GM04504 (cell line): ENCODE measurements at regions not wholly inside any gene's neighbourhood (a gene's known extent, or its start where the extent isn't known, plus 50 kb on each side); places are given as distances from the start of the nearest gene placed in this dataset.

Source experiments
- DNase-seq: peaks from one replicate; pipeline ENCODE4 v3.0.0-alpha.2; 2012; ENCODE audit warnings: low read depth

DNA sequence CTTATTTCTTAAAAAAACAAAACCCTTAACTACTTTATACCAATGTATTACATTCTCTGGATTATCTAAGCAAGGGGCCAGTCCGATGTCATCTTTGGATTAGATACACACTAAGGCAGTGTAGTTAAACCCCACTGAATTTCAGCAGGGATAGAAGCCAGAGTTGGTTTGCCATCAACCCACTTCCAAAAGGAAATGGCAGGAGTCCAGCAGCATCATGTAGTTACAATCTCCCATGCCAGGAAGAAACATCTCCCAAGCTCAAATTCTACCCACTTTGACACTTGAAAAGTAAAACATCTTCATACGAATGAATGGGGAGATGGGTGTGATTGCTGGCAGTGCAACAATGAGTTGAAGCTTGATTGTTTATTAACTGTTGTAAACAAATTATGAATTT, 203.5 kb upstream of the PLXNC1 start:
- DNase-seq, result no peak

DNA sequence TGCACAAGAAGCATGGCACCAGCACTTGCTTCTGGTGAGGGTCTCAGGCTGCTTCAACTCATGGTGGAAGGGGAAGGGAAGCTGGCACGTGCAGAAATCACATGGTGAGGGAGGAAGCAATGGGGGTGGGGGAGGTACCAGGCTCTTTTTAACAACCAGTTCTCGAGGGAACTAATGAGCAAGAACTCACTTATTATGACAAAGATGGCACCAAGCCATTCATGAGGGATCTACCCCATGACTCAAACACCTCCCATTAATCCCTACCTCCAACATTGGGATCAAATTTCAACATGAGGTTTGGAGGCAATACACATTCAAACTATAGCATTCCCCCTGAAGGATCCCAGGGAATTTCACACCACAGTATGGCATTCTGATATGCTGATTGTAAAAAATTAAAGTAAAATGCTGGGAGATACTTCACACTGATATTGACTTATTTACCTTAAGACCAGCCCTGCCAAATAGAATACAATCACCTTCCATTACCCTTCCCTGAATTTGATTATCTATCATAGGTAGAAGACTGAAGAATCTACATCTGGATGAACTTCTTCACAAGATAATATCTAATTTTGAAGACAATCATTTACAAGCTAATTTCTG, 201.7 kb upstream of the PLXNC1 start:
- peak; percentile 22 for DNase-seq

DNA sequence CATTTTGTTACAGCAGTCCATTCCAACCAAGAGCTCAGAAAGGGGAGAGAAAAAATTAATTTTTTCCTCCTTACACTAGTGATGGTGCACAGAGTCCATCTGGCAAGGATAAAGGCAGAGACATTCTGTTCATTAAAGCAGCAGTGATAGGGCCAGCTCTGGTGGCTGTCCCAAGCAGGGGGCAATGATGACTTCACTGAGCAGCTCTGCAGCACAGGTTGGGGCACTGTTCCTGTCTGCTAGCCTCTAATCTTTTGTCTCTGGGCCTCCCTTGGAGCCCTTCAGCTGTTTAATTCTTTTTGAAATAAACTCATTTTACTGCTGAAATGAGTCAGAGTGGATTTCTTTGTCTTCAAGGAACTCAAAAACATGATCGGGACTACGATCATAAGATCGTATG, 200.9 kb upstream of the PLXNC1 start:
- DNase-seq, result no peak

DNA sequence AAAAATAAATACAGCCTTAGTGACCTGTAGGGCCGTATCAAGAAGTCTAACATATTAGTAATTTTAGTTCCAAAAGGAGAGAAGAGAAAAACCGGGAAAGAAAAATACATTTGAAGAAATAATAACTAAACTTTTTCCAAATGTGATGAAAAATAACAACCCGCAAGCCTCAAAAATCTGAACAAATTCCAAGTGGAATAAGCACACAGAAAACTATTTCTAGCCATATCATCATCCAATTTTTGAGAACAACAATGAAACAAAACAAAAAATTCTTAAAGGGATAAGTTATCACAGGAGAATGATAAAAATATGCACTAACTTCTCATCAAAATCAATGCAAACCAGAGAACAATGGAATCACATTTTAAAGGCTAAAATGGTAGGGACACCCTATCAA, 198.1 kb upstream of the PLXNC1 start:
- DNase-seq, result no peak

DNA sequence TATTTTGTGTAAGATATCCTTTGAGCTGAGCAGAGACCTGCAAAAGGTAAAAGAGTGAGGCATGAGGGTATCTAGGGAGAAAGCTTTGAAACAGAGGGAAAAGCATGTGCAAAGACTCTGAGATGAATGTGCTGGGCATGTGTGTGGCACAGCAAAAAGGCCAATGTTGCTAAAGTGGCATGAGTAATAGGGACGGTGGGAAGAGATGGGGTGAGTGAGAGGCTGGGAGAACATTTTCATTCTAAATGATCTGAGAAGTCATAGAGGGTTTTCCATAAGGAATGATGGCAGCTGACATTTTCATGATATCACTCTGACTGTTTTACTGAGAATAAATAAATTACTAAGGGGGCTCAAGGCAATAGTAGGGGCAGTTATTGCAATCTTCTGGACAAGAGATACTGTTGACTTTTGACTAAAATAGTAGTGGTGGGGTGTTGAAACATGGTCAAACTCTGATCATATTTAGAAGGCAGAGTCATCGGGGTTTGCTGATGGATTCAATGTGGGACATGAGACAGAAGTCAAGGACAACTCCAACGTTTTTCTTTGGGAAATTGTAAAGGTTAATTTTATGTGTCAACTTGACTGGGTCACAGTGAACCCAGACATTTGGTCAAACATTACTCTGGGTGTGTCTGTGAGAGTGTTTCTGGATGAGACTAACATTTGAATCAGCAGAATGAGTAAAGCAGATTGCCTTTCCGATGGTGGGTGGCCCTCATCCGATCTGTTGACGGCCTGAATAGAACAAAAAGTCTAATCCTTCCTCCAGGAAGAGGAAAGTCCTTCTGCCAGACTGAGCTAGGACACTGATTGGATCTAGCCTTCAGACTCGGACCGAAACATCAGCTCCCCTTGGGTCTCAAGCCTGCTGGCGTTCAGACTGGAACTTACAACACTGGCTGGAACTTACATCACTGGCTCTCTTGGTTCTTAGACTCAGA, 193.9 kb upstream of the PLXNC1 start:
- DNase-seq, result no peak

DNA sequence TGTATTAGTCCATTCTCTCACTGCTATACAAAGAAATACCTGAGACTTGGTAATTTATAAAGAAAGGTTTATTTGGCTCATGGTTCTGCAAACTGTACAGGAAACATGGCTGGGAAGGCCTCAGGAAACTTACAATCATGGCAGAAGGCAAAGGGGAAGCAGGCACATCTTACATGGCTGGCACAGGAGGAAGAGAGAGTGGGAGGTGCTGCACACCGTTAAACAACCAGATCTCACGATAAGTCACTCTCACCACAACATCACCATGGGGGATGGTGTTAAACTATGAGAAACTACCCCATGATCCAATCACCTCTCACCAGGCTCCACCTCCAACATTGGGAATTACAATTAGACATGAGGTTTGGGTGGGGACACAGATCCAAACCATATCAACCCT, 191.8 kb upstream of the PLXNC1 start:
- DNase-seq, result no peak

DNA sequence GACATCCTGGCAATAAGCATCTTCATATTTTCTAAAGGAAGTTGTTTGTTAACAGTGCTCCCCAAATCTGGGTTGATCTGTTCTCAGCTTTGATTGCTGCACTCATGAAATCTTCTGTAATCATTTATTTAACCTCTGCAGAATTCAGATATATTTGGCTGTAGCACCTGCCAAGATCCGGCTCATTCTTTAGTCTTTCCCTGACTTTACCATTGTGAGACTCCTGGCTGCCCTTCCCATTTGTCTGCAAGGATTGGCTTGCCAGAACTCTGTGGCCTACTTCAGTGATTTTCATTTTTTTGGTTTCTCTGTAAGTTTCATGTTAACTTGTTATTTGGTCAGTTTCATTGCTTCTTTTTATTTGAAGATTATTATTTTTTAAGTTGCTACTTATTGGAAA, 191.2 kb upstream of the PLXNC1 start:
- DNase-seq, result no peak

DNA sequence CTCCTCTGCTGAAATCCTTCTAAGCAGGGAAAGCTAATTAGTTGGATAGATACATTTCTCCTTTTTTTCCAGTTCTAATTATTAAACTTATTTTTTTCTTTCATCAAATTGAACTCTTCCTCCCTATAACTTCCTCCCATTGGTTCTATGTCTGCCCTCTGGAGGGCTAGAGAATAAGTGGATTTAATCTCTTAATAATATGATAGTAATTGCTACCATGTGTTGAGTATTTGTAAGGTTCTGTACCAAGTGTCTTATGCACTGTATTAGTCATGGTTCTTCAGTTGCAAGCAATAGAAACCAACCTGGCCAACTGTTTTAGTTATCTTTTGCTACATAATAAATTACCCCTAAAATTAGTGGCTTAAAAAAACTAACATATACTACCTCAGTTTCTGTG, 190.5 kb upstream of the PLXNC1 start:
- DNase-seq, result no peak

DNA sequence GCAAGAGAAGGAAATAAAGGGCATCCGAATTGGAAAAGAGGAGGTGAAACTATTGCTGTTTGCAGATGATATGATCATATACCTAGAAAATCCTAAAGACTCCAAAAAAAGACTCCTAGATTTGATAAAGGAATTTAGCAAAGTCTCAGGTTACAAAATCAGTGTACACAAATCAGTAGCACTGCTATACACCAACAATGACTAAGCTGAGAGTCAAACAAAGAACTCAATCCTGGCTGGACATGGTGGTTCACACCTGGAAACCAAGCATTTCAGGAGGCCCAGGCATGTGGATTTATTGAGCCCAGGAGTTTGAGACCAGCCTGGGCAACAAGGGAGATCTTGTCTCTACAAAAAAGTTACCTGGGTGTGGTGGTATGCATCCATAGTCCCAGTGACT, 188.7 kb upstream of the PLXNC1 start:
- no peak for DNase-seq

DNA sequence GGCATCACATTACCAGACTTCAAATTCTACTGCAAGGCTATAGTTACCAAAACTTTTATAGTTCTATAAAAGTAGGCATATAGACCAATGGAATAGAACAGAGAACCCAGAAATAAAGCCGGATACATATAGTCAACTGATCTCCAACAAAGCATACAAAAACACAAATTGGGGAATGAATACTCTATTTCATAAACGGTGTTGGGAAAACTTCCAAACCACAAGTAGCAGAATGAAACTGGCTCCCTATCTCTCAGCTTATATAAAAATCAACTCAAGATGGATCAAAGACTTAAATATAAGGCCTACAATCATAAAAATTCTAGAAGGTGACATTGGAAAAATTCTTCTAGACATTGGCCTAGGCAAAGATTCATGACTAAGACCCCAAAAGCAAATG, 187.9 kb upstream of the PLXNC1 start:
- no peak for DNase-seq

DNA sequence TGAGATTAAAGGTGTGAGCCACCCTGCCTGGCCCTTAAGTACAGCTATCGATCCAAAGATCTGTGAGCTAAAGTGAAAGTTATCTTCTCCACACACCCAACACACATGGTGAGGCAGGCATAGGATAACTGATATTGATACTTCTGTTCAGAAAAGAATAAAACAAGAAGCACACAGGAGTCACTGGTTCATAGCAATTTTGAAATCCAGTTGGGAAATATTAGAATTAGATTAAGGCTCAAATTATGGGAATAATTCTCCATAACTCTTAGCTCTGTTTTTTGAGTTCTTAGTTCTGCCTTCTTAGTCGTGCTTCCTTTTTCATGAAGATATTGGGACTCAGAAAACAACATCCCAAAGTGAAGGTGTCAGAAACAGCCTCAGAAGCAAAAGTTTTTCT, 186.0 kb upstream of the PLXNC1 start:
- no peak for DNase-seq

DNA sequence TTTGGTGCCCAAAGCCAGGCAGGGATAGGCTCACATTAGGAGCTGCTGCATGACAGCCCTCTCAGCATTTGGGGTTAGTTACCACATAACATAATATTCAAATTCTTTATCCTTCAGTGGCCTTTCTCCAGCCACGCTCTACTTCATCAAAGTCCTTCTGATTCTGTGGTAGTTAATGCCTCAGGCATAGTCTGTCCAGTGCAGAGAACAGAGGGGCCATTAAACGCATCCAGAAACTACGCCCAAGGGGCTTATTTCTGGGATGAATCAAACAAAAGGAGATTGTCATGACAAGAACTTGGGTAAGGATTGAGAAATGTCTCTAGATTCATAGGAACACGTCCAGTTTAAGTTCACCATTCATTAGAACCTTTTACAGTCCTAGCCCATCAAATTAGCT, 183.4 kb upstream of the PLXNC1 start:
- DNase-seq, result no peak

DNA sequence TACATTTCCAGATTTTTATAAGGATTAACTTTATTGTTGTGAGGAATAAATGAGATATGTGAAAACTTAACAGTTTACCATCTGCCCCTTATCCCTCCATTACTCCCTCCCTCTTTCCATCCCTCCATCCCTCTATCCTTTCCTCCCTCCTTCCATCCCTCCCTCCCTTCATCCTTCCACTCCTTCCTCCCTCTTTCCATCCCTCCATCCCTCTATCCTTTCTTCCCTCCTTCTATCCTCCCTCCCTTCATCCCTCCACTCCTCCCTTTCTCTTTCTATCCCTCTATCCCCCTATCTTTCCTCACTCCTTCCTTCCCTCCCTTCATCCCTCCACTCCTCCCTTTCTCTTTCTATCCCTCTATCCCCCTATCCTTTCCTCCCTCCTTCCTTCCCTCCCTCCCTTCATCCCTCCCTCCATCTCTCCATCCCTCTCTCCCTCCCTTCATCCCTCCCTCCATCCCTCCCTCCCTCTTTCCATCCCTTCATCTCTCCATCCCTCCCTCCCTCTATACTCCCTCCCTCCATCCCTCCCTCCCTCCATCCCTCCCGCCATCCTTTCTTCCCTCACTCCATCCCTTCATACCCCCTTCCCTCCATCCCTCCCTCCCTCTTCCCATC, 181.8 kb upstream of the PLXNC1 start:
- DNase-seq, result no peak

DNA sequence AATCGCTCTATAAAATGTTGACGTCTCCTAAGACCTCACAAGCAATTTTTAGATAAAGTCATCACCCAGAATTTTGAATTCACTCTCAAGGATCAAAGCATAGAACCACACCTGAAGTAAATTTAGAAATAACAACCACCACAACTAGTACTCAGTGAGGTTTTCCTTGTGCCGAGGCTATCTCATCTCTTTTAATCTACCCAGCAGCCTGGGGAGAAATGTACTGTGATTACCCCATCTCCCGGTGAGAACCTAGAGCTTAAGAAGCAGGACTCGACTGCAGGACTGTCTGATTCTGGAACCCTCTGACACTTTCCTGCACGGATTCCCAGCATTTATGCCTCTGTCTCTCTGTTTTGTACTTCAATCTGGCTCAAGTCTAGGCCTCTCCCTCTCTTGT, 180.9 kb upstream of the PLXNC1 start:
- DNase-seq, result no peak

DNA sequence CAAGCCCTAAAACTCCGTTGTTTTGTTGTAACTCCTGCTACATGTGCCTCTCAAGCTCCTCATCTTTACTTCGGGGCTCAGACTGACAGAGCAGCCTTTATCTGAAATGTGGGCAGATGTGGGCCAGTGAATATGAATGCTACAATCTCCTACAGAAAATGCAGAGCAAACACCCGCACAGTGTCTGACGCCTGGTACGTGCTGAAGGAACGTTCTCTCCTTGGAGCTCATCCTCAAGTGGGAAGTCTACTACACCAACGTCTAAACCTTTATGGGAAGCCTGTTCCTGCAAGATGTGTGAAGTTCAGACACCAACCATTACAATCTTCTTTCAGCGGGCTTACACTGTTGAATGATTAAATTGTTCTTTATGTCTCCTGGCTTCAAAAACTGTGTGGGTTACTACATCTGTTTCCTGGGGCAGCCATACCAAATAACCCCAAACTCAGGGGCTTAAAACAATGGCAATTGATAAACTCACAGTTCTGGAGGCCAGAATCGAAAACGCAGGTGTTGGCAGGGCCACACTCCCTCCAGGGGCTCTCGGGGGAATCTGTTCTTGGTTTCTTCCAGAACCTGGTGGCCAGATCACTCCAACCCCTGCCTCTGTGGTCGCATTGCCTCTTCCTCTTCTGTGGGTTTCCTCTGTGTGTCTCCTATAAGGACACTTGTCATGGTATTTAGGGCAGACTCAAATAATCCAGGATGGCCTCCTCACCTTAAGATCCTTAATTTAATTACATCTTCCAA, 179.7 kb upstream of the PLXNC1 start:
- DNase-seq, result no peak

DNA sequence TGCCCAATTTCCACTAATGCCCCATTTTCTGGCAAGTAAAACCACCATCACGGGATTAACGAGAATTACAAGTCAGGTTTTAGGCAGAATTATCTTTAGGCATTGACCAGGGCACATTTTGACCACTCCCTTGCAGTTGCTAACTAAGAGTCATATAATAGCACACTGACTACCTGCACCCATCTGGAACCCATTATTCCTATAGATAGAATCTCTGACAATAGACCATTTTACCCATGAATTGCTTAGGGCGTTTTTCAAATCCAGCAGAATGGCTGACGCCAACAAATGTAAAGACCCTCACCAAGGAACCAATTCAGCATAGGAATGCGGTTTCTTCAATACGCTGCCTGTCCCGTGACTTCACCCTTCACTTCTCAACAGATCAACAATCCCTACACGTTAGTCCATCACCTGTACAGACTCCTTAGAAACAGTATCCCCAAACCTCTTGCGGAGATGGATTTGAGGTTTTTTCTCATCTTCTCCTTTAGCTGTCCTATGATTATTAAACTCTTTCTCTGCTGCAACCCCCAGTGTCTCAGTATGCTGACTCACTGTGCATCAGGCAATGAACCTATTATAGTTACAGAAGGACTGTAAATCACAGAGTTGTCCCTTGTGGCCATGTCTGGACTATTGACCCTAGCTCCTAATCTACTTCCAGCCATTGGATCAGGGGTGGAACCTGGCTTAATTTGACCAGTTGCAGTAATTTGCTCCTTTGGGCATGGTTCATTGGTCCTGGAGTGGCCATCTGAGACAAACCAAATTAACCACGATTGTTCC, 177.3 kb upstream of the PLXNC1 start:
- DNase-seq, result no peak

DNA sequence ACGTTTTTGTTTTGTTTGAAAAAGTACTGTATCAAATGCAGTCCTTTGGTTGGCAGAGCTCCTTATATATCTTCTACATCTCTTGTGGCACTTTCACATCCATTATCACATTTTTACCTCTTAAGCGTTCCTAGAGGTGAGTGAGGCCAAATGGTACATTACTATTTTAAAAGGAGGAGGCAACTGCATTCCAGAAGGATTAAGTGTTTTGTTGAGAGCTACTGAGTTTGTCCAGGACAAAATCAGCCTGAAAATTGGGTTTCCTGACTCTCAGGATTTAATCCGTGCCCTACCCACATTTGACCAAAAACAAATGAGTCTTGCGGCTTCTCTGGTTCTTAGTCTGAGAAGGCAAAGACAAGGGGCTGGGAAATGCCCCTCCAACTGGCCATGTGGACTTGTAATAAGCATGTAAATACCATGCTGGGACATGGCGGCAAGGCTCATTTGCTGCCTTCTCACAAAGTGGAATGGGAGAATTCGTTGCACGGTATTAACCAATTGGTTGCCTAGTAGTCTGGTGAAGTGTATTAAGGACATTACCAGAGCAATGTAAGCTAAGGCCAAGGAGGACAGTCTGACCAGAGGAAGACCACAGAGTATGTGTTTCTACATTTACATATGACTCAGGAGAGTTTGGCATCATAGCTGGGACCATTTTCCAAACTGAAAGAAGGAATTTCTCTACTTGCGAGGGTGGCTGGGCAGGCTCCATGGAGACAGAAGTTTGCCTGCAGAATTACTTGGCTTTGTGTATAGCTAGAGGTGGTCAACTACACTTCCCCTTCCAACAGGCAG, 175.8 kb upstream of the PLXNC1 start:
- no peak for DNase-seq

DNA sequence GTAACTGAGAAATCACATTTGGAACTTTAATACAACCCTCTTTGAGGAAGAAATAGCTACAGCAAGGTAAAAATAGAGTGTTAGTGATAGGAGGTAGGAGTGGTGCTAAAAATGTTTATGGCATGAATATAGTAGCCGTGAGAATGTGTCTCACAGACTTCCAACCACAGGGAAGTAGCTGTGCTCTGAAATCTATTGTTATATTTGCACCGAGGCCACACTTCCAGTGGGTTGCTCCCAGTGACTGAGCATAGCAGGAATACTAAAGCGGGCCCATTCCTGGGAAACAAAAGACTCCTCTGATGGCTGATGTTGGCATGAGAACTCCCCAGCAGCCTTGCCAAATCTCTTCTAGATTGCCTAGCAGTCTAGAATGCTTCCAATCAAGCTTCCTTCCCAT, 174.1 kb upstream of the PLXNC1 start:
- DNase-seq, result no peak

DNA sequence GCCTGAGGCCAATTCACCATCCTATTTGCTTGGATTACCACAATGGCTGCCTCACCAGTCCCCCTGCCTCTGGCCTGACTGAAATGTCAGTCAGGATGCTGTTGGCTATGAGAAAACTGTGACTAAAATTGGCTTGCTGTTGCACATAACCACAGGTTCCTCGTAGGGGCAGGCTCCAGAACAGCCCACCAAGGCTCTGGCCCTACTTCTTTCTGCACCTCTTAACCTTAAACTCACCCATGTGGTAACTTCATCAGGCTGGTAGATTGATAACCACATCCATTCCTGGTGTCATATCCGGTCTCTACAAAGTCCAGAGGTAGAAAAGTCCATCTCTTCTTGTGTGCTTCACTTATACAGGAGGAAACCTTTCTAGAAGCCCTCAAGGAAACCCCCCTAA, 172.4 kb upstream of the PLXNC1 start:
- no peak for DNase-seq

DNA sequence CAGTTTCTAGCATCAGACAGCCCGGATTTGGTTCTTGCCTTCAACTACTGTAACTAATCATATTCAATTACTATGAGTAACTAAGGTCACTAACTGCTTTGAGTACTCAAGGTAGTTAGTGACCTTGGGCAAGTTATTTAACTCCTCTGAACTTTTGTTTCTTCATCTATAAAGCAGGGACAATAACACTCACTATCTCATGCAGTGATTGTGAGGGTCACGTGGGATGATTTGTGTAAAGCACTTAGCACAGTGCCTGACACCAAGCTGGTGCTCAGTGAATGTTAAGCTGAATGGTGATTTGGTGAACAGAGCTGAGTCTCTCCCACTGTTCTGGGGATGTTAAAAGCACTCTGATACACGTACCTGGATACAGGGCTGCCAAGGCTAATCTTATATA, 171.3 kb upstream of the PLXNC1 start:
- DNase-seq, result no peak

DNA sequence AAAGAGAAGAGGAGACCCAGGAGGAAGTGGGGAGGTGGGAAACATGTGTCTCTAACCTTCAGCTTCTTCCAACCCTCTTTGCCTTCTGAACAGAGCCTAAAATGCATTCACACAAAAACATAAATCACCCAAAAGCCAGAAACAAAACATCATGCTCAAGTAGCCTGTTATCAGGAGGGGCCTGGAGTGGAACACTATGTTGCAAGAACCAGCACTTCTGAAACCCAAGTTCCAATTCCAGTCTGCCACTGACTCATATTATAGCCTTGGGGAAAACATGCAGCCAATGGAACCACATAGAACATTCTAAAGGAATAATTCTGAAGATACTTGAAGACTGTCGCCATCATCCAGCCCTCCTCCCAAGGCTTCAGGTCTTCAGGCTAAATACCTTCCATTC, 169.8 kb upstream of the PLXNC1 start:
- peak; percentile 65 for DNase-seq
